GM23248 (cell line): ENCODE measurements at regions not wholly inside any gene's neighbourhood (a gene's known extent, or its start where the extent isn't known, plus 50 kb on each side); places are given as distances from the start of the nearest gene placed in this dataset.
"Not testable (repeated sequence)": the region's sequence is repeated elsewhere in the genome, so short reads cannot be mapped to it uniquely, and the experiment has no call there.

ENCODE experiments used
- DNase-seq: peaks from one replicate; pipeline ENCODE4 v3.0.0-alpha.2; 2015
- H2AFZ ChIP-seq: fragments of 200-600 bp; sonication (generic); 2 replicates; pipeline ENCODE4 v1.6.1; 2016; ENCODE audit warnings: antibody characterized with exemption
- H3F3A ChIP-seq: fragments of 200-600 bp; sonication (generic); 2 replicates; pipeline ENCODE4 v1.6.1; 2016; ENCODE audit warnings: mild to moderate bottlenecking, antibody characterized with exemption, mixed run types; ENCODE audit not compliant: insufficient read depth
- H3K27ac ChIP-seq: fragments of 200-600 bp; sonication (generic); 2 replicates; pipeline ENCODE4 v1.5.1; 2016; ENCODE audit warnings: mild to moderate bottlenecking
- H3K27me3 ChIP-seq: fragments of 200-600 bp; sonication (generic); replicated peaks from 2 replicates; pipeline ENCODE4 v1.6.1; 2016; ENCODE audit warnings: mild to moderate bottlenecking; ENCODE audit not compliant: insufficient read depth
- H3K36me3 ChIP-seq: fragments of 200-600 bp; sonication (generic); 2 replicates; pipeline ENCODE4 v1.6.1; 2016; ENCODE audit warnings: low read depth, mild to moderate bottlenecking
- H3K4me1 ChIP-seq: fragments of 200-600 bp; sonication (generic); 2 replicates; pipeline ENCODE4 v1.6.1; 2016; ENCODE audit warnings: mild to moderate bottlenecking; ENCODE audit not compliant: insufficient read depth
- H3K4me2 ChIP-seq: fragments of 200-600 bp; sonication (generic); one replicate; pipeline ENCODE4 v1.6.1; 2016; ENCODE audit warnings: mild to moderate bottlenecking; ENCODE audit not compliant: unreplicated experiment
- H3K4me3 ChIP-seq: fragments of 200-600 bp; sonication (generic); 2 replicates; pipeline ENCODE4 v1.5.1; 2016; ENCODE audit warnings: mild to moderate bottlenecking
- H3K79me2 ChIP-seq: fragments of 200-600 bp; sonication (generic); 2 replicates; pipeline ENCODE4 v1.6.1; 2016; ENCODE audit warnings: mild to moderate bottlenecking; ENCODE audit not compliant: insufficient read depth
- H3K9ac ChIP-seq: fragments of 200-600 bp; sonication (generic); 2 replicates; pipeline ENCODE4 v1.6.1; 2016; ENCODE audit warnings: mild to moderate bottlenecking
- H3K9me2 ChIP-seq: fragments of 200-600 bp; sonication (generic); 2 replicates; pipeline ENCODE4 v1.6.1; 2016; ENCODE audit warnings: mixed run types, mild to moderate bottlenecking, moderate library complexity; ENCODE audit not compliant: insufficient read depth
- H3K9me3 ChIP-seq: fragments of 200-600 bp; sonication (generic); one replicate; pipeline ENCODE4 v1.6.1; 2017; ENCODE audit warnings: low read depth
- H4K20me1 ChIP-seq: fragments of 200-600 bp; sonication (generic); 2 replicates; pipeline ENCODE4 v1.6.0; 2016; ENCODE audit not compliant: insufficient read depth
- EZH2 ChIP-seq: fragments of 200-600 bp; sonication (generic); IDR thresholded peaks from 2 replicates; pipeline ENCODE4 v1.6.1; 2018; ENCODE audit warnings: antibody characterized with exemption, mild to moderate bottlenecking; ENCODE audit not compliant: insufficient read depth, poor library complexity, severe bottlenecking
- EZH2phosphoT487 ChIP-seq: fragments of 200-600 bp; sonication (generic); IDR thresholded peaks from 2 replicates; pipeline ENCODE4 v1.6.1; 2018; ENCODE audit warnings: antibody characterized with exemption, moderate library complexity, mild to moderate bottlenecking, low read depth; ENCODE audit not compliant: insufficient read depth
- WGBS, 2 experiments: methylation state at CpG; one replicate each; pipeline ENCODE4 v1.1.6; 2015 to 2017; ENCODE audit warnings: low lambda C conversion rate in 2 of 2, low coverage in 1 of 2; ENCODE audit errors: missing lambda C conversion rate in 2 of 2; 5-methylcytosine and 5-hydroxymethylcytosine counted together
- in situ Hi-C: fragments of 300-500 bp; cut with MboI; formaldehyde crosslinking; loops from 2 replicates; pipeline ENCODE4 v1.15.0; 2020

GRCh38 chr18:30684825-30685481, 357.6 kb downstream of the DSC3 start:
- WGBS, 2 experiments, result 9 to 11% methylated on average over 3 of the region's 3 CpGs
- Histone ChIP-seq H3K9me2 (no peaks in the 10 kb centered on the region), H3K79me2 (no peaks in the 10 kb centered on the region), H2AFZ (no peak overlapping the region), H3K4me3 (no peak overlapping the region), H3K27ac (no peak overlapping the region), H3K9ac (no peak overlapping the region), H3K36me3 (no peaks in the 10 kb centered on the region), H4K20me1 (no peaks in the 10 kb centered on the region), H3K9me3 (no peaks in the 10 kb centered on the region), H3K4me2 (no peak overlapping the region), H3K4me1 (no peaks in the 10 kb centered on the region), H3F3A (no peaks in the 10 kb centered on the region), H3K27me3 (no peaks in the 10 kb centered on the region)
- no peak for DNase-seq
- in situ Hi-C loops, result no loop called here
- TF ChIP-seq EZH2, result no peak
- TF ChIP-seq EZH2phosphoT487, result no peak

GRCh38 chr18:30683836-30684235, 358.7 kb downstream of the DSC3 start:
- H4K20me1 ChIP-seq, result no peaks in the 10 kb centered on the region
- no peak overlapping the region for H2AFZ ChIP-seq
- no peaks in the 10 kb centered on the region for H3K36me3 ChIP-seq
- no peaks in the 10 kb centered on the region for H3K4me1 ChIP-seq
- in situ Hi-C loops, result no loop called here
- no peaks in the 10 kb centered on the region for H3K9me2 ChIP-seq
- H3K4me2 ChIP-seq, result no peak overlapping the region
- H3F3A ChIP-seq, result no peaks in the 10 kb centered on the region
- no peaks in the 10 kb centered on the region for H3K27me3 ChIP-seq
- no peaks in the 10 kb centered on the region for H3K79me2 ChIP-seq
- H3K9me3 ChIP-seq, result no peaks in the 10 kb centered on the region
- DNase-seq, result no peak
- H3K9ac ChIP-seq, result no peak overlapping the region
- no peak for TF ChIP-seq EZH2
- TF ChIP-seq EZH2phosphoT487, result no peak
- 14 to 23% methylated on average over 2 of the region's 2 CpGs for WGBS, 2 experiments
- no peak overlapping the region for H3K27ac ChIP-seq
- no peak overlapping the region for H3K4me3 ChIP-seq

- 15 to 20% methylated on average over 1 of the region's 1 CpG for WGBS, 2 experiments
- Histone ChIP-seq H3K4me3 (no peak overlapping the region), H3K27ac (no peak overlapping the region), H3K9me3 (no peaks in the 10 kb centered on the region), H3K4me2 (no peak overlapping the region), H3K36me3 (no peaks in the 10 kb centered on the region), H3K9ac (no peak overlapping the region), H2AFZ (no peak overlapping the region), H3K9me2 (no peaks in the 10 kb centered on the region), H4K20me1 (no peaks in the 10 kb centered on the region), H3F3A (no peaks in the 10 kb centered on the region), H3K4me1 (no peaks in the 10 kb centered on the region), H3K27me3 (no peaks in the 10 kb centered on the region), H3K79me2 (no peaks in the 10 kb centered on the region)
- no peak for DNase-seq
- TF ChIP-seq EZH2phosphoT487, result no peak
- TF ChIP-seq EZH2, result no peak
- in situ Hi-C loops, result no loop called here
Observed at GRCh38 chr18:30682672-30683071, 359.9 kb downstream of the DSC3 start.

- H3K4me1 ChIP-seq, result no peaks in the 10 kb centered on the region
- no peak overlapping the region for H2AFZ ChIP-seq
- WGBS, 2 experiments, result 32 to 39% methylated on average over 5 of the region's 5 CpGs
- no peak for DNase-seq
- no peak overlapping the region for H3K4me3 ChIP-seq
- H3F3A ChIP-seq, result no peaks in the 10 kb centered on the region
- in situ Hi-C loops, result no loop called here
- no peaks in the 10 kb centered on the region for H3K79me2 ChIP-seq
- H3K9me3 ChIP-seq, result no peaks in the 10 kb centered on the region
- H3K9ac ChIP-seq, result no peak overlapping the region
- TF ChIP-seq EZH2, result no peak
- TF ChIP-seq EZH2phosphoT487, result no peak
- H3K27me3 ChIP-seq, result no peaks in the 10 kb centered on the region
- no peaks in the 10 kb centered on the region for H3K9me2 ChIP-seq
- H3K36me3 ChIP-seq, result no peaks in the 10 kb centered on the region
- no peaks in the 10 kb centered on the region for H4K20me1 ChIP-seq
- no peak overlapping the region for H3K27ac ChIP-seq
- no peak overlapping the region for H3K4me2 ChIP-seq
Observed at GRCh38 chr18:30679285-30679930, 363.1 kb downstream of the DSC3 start.

GRCh38 chr18:30677813-30678212, 364.7 kb downstream of the DSC3 start:
- WGBS, 2 experiments, result 19 to 22% methylated on average over 4 to 5 of the region's 5 CpGs
- H3K4me3 ChIP-seq, H3K4me1 ChIP-seq, H3K79me2 ChIP-seq, H3K9me3 ChIP-seq, H3K27me3 ChIP-seq, H3K9ac ChIP-seq, H4K20me1 ChIP-seq, H2AFZ ChIP-seq, H3K4me2 ChIP-seq, DNase-seq, H3K27ac ChIP-seq, H3K9me2 ChIP-seq, H3K36me3 ChIP-seq, in situ Hi-C loops, H3F3A ChIP-seq: not testable (repeated sequence)
